ENCODE measurements at regions not wholly inside any gene's neighbourhood (a gene's known extent, or its start where the extent isn't known, plus 50 kb on each side); places are given as distances from the start of the nearest gene placed in this dataset.

DNA sequence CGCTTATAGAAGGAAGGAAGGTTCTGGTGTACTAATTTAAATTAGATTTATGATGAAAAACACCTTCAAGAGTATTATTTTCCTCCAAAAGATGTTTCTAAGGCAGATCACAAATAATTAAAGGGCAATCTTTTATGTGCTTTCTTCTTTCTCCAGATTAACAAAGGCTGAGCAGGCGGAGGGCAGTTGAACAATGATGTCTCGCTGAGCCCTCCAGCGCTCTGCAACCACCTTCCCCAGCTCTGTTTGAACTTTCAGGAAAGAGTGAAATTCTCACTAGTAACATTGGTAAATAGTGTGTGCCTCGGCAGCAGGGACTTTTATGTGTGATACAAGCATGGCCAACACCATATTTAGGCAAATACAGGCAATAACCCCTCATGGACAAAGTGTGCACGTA is 379.1 kb upstream of the MKI67 start:
- no peak for DNase-seq

DNA sequence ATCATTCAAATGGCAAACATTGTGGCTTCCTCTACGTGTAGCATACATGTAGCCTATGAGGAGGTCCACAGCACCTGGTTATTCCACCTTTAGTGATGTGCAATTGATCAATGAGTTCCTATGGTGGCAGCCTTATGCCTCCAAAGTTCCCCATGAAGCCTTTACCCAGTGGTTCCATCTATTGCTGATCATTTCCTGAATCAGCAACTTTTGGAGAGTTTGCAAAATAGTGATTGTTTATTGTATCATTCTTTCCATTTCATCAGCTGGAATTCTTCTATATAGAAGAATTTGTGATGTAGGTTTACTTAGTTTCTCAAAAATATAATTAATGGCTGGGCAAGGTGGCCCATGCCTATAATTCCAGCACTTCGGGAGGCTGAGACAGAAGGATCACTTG is 380.2 kb upstream of the MKI67 start:
- no peak for DNase-seq

DNA sequence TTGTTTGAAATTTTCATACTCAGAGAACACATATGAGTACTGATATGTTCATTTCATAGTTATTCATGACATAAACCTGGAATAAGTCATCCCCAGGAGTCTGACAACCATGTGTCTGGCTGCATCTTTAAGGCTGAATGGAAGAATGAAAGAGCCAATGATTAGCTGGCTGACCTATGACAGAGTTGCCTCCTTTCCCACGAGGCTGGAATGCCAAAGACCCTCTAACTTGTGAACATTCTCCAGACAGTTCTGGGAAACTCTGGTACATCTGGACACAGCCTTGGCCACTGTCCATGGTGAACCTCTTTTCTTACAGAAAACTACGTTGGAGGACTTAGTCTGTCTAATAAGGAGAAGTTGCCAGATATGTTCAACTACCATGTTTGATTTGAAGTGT is 380.8 kb upstream of the MKI67 start:
- no peak for DNase-seq

DNA sequence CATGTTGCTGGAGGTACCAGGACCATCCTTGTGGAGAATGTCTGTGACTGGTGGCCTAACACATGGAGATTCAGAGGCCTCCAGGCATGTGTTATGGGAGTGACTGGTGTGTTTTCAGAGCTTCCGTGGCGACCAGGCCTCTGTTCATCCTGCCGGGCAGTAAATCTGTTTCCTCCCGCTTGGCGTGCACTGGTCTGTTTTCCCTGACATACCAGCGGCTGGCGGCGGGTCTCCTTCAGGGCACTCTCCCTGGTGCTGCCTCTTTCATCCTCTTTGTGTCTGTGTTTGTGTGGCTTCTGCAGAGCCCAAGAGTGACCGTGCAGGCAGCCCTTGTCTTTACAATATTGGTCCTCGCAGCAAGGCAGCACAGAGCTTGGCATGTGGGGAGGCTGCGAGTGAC is 385.1 kb upstream of the MKI67 start:
- no peak for DNase-seq

DNA sequence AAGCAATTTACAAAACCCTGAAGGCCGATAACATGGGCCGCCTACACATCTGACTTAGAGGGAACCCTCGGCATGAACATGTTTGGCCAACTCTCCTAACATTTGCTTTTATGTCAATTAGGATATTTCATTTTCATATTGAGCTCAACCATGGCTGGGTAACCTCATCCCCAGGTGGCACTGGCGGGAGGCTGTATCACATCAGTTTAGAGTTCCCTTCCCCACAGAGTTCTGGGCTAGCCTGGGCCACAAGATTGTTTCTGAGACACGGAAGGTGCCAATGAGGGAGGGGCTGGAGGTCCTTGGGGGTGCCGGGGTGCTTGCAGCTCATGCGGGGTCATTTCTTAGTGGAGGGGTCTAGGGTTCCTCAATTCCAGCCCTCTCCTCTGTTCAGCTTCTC is 386.5 kb upstream of the MKI67 start:
- no peak for DNase-seq

DNA sequence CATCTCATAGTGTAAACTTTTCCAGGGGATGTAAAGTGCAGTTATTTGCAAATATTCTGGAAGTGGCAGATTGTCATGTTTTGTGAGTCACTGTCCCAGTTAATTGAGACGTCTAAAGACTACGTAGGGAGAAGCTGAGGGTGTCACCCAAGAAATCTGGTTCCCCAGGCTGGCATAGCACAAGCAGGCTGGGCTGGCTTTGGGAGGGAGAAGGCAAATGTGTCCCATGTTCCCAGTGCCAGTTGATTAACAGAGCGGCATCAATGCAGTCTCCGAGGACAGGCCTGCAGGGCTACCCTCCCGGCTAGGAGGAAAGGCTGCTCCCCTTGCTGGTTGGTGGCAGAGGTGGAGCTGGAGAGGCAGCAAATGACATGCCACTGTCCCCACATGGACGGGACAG is 388.3 kb upstream of the MKI67 start:
- DNase-seq = no peak

DNA sequence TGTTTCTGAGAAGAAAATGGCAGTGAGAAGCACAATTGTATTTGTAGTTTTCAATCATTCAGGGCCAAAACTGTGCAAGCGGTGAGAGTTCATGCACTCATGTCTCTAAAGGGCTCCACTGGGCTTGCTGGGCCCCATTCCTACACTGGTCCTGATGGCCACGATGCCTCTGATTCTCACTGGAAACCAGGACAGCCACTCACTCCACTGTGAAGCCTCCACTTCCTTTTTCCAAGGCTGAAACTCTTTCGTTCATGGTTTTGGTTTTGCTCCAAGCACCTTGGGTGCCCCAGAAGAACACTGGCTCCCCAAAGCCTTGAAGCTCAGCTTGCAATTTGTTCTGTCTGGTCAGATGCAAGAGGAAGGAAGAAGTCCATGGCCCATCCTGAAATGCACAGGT is 390.0 kb upstream of the MKI67 start:
- no peak for DNase-seq

DNA sequence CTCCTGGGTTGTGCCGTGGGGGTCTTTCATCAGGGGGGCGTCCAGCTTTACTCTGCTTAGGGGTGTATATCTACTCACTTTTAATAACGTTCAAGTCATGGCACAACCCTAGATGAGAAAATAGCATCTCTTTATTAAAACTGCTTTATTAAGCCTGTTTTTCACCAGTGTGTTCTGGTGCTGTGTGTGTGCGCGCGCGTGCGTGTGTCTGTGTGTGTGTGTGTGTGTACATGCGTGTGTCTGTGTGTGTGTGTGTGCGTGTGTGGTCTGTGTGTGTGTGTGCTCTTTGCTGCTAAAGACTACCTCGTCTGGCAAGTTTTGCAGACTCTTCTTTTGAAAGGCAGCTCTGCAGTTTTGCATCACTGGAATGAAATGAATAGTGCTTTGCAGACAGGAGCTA is 390.9 kb upstream of the MKI67 start:
- no peak for DNase-seq

DNA sequence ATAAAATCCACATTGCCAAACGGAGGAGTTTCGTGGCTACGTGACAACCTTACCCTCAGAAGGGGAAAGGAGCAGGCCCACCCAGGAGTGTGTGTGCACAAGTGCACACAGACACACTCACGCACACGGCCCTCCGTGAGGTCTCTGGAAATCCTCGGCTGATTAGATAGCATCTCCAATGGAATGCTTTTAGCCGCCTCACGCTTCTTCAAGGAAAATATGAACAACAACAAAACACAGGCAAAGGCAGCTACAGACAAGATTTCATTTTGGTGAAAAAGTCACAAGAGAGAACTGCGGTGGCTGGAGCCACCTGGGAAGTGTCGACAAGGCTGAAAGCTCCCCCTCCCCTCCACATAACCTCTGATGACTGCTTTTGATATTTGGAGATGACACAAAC is 391.8 kb upstream of the MKI67 start:
- no peak for DNase-seq

DNA sequence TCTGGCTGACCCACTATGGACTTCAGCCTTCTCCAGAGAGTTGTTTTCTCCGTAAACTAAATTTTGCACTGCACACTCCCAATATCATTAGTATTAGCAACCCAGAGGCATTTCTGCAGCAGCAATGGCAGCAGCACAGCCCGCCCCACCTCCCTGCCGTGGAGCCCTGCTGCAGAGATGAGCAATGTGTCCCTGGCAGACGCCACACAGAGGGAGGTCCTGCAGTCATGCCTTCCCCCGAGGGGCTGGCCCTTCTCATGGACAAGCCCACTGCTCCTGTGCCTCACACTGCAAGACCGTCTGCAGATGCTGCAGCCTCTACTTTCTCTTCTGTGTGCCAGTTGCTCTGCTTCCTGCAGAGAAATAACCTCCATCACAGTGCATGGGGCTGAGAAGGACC is 393.4 kb upstream of the MKI67 start:
- no peak for DNase-seq

DNA sequence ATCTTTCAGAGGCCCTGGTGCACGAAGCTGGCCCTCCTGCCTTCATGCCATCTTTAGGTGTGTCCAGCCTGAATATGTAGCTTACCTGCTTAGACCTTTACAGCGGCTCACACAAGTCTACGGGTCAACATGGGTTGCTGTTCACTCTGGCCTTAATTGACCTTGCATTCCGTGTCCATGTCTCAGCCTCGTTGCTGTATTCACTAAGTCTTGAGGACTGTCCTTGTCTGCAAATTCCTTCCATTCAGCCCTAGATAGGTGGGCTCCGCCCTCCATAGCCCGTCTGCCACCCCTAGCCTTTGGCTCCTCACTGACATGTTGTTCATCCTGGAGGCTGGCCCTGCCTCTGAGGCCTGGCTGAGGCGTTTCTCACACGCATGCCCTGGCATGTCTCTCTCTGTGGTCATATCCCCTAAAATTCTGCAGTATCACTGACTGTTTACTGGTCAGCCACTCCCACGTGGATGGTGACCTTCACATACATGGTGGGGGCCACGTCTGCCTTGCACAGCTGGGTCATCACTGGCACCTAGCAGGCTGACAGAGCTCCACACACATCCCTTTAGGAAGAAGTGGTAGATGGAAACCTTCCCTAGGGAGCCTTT is 394.1 kb upstream of the MKI67 start:
- no peak for DNase-seq

DNA sequence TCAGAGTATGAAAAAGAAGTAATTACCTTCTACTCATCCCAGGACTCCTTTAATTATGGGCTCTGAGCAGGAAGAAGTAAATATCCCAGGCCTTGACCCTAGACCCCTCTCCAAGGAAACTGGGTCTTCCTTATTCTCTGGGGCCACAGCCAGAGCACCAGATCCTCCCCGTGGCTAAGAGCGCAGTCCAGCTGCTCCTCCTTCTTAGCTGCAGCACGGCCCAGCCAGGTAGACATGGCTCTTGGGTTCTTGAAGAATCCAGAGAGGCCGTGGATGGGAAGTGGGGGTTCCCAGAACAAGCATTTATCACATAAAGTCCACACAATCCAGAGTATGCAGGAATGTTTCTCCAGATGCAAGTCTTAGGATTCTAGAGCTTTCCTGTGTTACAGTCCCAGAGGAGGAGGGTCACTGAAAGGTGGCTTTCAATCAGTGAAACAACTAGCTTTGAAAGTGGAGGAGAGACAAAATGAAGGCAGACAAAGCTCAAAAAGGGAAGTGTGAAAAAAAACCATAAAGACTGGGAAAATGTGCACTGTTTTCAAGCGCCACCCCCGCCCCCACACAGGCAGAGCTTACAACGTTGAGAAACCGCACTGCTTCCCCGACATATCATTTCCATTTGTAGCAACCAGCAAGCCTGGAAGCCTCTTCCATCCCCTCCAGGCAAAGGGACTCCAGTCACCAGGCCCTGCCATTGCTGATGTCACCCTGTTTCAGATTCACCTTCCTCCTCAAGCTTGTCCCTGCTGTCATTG is 396.5 kb upstream of the MKI67 start:
- DNase-seq = no peak

DNA sequence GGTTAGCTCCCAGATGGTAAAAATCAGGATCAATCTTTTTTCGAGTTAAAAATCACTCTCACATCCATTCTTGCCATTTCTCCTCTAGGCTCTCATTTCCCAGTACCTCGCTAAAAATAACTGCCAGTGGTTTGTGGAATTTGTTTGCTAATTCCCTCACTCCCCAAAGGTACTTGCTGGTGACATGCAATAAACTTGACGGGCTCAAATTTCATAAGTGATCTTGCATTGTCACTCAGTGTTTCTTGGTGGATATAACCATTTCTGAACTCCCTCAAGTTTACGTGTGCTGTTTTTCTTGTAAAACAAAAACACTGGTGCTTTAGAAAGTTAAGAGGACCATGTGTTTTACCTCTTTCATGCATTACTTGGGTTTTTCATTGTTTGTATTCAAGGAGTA is 399.2 kb upstream of the MKI67 start:
- no peak for DNase-seq

DNA sequence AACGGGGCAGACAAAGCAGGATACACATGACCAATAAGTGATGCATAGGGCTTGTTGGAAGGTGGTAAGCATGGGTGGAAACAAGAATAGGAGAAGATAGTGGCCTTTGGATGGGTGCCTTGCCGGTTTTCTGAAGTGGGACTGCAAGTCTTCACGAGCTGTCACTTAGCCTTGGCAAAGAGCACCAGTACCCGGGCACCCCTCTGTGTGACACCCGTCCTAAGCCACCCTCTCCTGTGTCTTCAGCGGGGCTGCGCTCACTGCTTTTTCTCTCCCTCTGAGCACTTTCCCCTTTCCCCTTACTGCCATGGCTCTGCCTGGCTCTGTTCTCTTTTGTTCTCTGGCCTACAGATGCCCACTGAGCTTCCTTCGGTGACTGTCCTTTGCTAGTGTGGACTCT is 399.7 kb upstream of the MKI67 start:
- no peak for DNase-seq

DNA sequence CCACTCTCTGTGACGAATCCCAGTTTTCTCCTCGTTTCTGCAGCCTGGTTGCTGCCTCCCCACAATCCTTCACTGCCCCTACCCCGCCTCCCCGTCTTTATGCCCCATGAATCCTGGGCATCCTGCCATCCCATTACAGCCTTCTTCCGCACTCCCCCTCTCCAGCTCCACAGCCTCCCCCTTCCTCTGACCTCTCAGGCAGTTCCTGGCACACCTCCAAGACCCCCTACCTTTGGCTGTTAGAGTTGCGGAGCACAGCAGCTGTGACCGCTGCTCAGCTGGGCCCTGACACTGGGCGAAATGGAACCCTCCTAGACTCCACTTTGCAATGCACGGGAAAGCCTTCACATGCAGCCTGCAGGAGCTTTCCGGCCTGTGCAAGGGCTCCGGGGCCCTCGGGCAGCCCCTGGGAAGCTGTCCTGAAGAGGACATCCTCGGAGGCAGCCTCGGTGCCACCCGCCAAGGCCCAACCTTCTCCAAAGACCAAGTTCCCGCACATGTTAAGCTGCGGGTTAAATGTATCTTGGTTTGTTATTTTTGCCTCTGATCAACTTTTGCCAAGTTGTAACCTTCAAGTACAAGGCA is 400.7 kb upstream of the MKI67 start:
- DNase-seq = no peak

DNA sequence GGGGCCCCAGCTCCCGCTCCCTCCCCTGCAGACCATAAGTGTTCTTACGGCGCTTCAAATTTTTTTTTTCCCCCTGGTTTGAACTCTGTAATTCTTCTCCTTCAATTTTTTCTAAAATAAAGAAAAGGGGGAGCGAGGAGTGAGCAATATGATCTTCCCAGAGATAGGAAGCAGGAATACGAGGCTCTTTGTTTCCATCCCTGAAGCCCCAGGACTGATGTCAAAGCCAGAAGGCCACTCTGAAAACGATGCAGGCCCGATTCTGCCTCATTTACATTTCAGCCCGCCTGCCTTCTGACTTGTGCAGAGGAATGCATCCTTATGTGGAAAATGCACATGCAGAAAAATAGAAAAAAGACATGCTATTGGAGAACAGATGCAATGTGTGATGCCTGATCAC is 401.5 kb upstream of the MKI67 start:
- no peak for DNase-seq

DNA sequence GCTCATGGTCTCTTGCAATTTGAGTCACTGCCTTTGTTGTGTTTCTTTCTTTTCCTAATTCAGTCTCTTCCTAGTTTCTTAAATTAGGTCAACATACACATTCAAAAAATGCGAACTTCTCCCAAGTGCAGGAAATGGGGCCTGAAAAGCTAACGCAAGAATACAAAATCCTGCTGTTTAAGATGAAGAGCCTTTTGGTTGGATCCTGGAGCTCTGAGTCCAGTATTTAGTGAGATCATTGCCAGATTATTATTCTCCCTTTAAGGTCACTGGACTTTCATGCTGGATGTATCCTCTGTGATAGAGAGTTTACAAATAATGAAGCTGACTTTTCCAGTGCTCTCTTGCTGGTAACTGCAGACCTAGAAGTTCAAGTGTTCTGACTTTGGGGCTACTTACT is 401.9 kb upstream of the MKI67 start:
- DNase-seq = no peak

DNA sequence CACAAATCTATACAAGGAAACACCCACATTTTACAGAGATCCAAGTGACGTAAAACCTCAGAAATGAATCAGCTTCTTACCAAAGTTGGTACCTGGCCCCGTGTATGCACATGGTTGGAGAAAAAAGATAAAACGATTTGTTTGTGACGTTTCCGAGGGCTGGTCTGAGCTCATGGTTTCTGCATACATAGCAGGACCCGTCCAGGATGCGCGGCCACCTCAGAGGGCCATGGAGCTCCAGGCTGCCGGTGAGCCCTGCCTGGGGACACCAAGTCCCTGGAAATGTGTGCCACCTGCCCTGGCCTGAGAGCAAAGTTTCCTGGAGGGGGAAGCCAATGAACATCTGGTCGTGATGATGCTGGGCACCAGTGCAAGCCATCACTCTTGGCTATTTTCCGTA is 402.6 kb upstream of the MKI67 start:
- DNase-seq = no peak

DNA sequence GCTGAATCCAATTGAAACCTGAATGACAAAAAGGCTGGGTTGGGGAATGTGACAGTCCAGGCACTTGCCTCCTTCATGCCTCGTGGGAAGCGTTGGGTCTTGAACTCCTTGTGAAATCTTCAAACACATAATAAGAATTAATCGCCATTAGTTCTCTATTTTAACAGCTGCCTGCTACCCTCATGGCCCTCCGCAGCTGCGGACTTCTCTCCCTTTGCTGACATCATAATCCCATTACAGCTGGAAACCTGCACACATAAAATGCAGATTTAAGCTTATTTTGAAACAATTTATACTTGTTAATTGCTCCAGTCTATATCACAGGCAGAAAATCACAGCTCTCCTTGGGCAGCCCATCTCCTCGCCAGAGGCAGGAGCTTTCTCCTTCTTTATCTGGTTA is 403.0 kb upstream of the MKI67 start:
- DNase-seq = no peak

DNA sequence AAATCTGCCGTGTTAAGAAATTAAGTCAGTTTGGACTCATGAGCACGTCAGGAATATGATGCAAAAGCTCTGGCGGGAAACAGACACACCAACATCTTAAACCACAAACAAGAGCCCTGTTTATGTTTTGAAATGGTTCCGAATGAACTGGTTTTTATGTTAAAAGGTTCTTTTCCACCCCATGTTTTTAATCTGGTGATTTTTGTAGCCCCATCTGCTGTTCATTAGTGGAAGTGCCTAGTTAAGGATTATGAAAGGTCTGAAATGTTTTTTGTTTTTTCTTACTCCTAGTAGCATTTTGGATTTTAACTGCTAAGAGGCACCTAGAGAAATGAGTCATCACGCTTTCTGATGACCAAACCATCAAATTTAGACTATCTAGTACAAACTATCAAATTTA is 404.1 kb upstream of the MKI67 start:
- DNase-seq = no peak

DNA sequence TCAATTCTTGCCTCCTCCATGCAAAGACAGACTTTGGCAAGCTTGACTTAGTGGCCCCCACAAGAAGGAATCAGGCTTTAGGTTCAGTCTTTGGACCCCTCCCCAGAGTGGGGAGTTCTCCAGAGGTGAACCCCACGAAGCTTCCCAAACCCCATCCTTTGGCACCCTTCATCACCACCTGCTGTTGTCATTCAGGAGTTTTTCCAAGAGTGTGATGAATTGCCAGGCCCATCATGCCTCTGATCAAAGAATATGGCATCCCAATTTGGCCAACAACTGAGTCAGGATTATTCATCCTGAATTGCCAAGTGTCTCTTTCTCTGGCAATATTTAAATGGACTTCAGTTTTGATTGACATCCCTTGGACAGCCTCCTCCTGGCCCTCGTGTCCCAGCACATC is 404.7 kb upstream of the MKI67 start:
- DNase-seq = no peak

DNA sequence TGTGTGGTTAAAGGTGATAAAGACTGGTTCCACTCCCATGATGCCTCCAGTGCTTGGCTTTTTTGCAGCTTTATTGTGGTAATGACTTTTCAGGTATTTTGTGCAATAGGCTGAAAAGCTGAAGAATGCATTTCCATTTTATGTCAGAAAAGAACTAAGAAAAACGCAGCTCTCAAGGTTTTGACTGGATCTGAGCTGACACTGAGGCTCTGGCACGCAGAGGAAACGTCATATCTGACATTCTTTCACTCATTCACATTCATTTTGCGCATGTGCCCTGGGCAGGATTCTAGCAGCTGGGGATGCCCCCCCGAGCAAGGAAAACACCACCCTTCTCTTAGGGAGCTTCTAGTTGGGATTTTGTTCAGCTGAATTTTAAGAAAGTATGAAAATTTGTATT is 408.5 kb upstream of the MKI67 start:
- DNase-seq = no peak

DNA sequence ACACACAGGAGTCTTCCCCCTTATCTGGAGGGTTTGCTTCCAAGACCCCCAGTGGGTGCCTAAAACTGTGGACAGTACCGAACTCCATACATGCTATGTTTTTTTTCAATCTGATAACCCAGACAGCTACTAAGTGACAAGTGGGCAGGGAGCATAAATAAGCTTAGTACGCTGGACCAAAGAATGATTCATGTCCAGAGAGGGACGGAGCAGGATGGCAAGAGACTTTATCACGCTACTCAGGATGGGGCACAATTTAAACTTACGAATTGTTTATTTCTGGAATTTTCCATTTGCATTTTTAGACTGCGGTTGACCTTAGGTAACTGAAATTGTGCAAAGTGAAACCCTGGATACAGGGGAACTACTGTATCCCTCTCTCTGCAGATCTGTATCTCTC is 410.0 kb upstream of the MKI67 start:
- DNase-seq = no peak

DNA sequence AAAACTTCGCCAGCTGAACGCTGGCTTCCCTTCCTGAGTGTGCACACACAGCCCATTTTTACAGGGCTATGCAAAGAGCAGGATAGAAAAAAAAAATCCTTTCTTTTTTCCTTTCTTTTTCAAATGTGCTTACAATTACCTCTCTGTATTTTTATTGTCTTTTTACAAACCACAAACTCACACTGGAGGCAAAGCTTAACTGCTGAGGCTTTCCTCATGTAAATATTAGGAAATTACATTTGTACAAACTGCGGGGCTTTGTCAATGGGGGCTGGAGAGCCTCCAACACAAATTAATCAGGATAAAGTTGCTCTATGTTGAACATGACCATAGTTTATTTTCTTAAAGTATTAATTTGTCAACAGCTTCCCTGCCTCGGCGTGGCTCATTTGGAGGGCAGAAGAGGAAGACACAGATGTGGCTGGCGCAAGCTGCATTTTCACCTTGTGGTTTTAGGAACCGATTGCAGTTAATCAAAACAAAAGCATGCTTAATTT is 411.7 kb upstream of the MKI67 start:
- no peak for DNase-seq

DNA sequence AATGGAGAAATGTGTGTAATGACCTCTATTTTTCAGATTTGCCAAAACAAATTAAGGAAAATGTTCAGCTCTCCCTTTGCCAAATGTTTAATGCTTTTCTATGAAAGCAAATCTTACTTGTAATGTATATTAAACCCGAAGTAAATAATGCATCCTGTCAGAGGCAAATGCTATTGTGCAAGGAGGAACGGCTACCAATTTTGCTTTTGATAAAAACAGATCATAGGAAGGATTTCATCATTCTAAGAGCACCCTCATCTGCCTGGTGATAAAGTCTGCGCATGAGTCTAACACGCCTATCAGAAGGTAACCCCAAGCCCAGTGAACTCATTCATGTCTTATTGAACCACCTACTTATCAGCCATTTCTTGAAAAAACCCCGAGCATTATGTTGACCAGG is 412.4 kb upstream of the MKI67 start:
- no peak for DNase-seq
